Left ventricle myocardium superior (tissue), 1 donor: ENCODE measurements at regions not wholly inside any gene's neighbourhood (a gene's known extent, or its start where the extent isn't known, plus 50 kb on each side); places are given as distances from the start of the nearest gene placed in this dataset.

Source experiments
- ATAC-seq: fragments of 200-7000 bp; cut with Tn5 transposase; one replicate; pipeline ENCODE4 v1.9.1; 2020; ENCODE audit warnings: mild to moderate bottlenecking, moderate library complexity
- DNase-seq: peaks from one replicate; pipeline ENCODE4 v3.0.0-alpha.2; 2020
- intact Hi-C: fragments of 100-400 bp; cut with micrococcal nuclease; formaldehyde crosslinking; loops from one replicate; pipeline ENCODE4 v1.11.0; 2022
- donor health status: DM: no; HTN: yes; CAD: no; lungs with severe emphysema.

- no peak for DNase-seq
- intact Hi-C loops, result no loop called here
- ATAC-seq, result no peak
These were observed 710.1 kb upstream of the CBLB start for GRCh38 chr3:106578911-106579310.

GRCh38 chr3:106582151-106582550 is 713.3 kb upstream of the CBLB start:
- intact Hi-C loops, result no loop called here
- ATAC-seq (no peak), DNase-seq (no peak)

DNA sequence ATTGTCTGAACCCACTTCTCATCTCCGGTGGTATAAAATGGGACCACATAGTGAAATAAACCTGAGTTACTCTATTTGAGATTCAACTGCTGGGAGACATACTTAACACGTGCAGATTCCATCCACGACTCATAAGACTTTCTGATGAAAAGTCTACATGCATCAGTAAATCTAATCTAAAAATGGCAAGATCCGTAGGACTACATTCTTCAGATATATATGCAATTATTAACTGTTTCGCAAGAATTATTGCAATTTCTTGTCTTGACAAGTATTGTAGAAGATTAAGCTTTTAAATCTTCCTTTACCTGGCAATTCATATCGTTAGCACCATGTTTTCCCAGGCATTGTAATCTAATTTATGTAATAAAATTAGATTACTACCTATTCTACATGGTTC is 718.7 kb upstream of the CBLB start:
- intact Hi-C loops, result no loop called here
- no peak for DNase-seq
- no peak for ATAC-seq

DNA sequence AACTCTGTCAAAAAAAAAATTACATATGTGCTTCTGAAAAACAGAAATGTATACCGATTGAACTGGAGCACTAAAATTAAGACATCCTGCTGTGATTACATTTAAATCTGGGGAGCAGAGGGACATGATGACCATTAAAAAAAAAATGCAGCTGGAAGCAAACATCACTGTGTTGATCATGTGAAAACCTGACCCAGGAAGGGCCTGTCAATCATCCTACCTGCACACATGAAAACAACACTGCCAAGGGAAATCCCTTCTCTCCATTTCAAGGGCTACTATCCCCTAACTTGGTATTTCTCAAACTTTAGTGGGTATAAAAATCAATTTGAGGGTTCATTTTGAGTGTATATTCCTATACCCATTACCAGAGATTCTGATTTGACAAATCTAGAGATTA is 719.9 kb upstream of the CBLB start:
- DNase-seq, result no peak
- intact Hi-C loops, result no loop called here
- no peak for ATAC-seq

- ATAC-seq (no peak), DNase-seq (no peak)
- intact Hi-C loops, result no loop called here
These were observed 720.6 kb upstream of the CBLB start for GRCh38 chr3:106589311-106589942.

DNA sequence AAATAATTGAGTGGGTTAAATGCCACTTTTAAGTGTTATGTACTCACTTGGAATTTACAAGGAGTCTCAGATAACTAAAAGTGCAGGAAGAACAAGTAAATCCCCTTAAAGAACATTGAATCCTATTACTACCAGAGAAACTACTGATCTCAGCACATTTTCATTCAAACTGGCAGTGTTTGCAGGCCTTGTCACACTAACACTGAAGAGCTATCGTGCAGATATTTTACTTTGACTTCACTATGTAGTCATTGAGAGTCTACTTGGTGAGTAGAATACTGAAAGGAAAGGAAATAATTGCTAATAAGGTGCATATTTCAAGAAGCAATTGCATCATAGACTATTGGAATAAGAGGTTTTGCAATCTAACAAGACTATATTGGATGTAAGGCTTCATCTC is 721.4 kb upstream of the CBLB start:
- intact Hi-C loops, result no loop called here
- ATAC-seq (no peak), DNase-seq (no peak)

DNA sequence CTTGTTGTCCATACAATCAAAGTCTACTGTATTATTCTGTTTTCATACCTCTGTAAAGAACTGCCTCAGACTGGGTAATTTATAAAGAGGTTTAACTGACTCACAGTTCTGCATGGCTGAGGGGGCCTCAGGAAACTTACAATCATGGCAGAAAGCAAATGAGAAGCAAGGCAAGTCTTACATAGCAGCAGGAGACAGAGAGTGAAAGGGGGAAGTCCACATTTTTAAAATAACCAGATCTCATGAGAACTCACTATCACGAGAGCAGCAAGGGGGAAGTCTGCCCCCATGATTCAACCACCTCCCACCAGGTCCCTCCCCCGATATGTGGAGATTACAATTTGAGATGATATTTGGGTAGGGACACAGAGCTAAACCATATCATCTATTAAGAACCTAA is 724.6 kb upstream of the CBLB start:
- intact Hi-C loops, result no loop called here
- DNase-seq, result no peak
- ATAC-seq, result no peak

DNA sequence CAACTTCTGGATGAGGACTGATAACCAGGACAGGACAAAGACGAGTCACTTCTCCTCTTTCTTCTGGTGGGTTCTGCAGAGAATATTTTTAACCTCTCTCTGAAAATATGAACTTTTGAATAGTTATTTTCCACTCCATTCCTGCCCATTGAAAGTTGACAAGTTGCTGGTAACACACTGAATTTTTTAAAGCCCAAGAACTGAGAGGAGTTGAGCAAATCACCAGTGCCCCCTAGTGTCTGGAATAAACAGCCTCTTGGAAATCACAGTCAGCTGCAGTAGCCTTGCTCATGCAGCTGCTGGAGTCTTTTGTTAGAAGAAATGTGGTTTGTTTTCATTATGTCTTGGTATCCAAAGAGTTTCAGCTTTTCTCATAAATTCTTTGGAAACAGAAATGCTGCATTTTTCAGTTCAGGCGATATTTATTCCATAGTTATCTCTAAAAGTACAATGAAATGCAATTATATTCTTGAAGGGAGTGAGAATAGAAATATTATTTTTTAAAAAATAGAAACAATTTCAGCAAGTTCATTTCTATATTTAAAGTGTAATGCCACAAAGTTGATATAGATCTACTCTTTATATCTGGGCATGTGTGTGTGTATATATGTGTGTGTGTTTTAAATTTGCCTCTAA is 741.0 kb upstream of the CBLB start:
- no peak for DNase-seq
- intact Hi-C loops, result loop anchor here (10.0 kb wide), 1 partner anchor 925 kb away; no protein-coding TSS in a partner anchor
- ATAC-seq, result peak; percentile 87

GRCh38 chr3:106610362-106610959 is 741.6 kb upstream of the CBLB start:
- intact Hi-C loops, result no loop called here
- DNase-seq (no peak), ATAC-seq (no peak)

- DNase-seq (no peak), ATAC-seq (no peak)
- intact Hi-C loops, result no loop called here
These were observed 742.3 kb upstream of the CBLB start for GRCh38 chr3:106611116-106611515.

- DNase-seq (no peak), ATAC-seq (peak; percentile 66)
- intact Hi-C loops, result no loop called here
These were observed 743.0 kb upstream of the CBLB start for GRCh38 chr3:106611841-106612240.

- ATAC-seq (no peak), DNase-seq (no peak)
- intact Hi-C loops, result no loop called here
These were observed 747.7 kb upstream of the CBLB start for GRCh38 chr3:106616556-106616955.

- intact Hi-C loops, result no loop called here
These were observed 748.5 kb upstream of the CBLB start for GRCh38 chr3:106617276-106617675.

DNA sequence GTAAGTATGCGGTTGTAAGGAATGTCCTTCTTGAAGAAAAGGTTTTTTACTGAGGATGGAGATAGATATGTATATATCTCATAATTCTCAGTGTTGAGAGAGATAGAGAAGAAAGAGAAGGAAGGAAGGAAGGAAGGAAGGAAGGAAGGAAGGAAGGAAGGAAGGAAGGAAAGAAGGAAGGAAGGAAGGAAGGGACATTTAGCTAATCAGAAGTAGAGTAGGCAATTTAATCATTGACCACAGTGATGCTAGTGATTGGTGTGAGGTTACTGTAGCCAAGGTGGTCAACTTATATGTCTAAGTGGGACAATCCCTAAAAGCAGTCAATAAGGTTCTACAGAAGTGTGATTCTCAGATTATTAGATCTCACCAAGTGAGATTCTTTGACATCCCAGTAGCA is 751.8 kb upstream of the CBLB start:
- DNase-seq, result no peak
- no peak for ATAC-seq
- intact Hi-C loops, result no loop called here

More at GRCh38 chr3:106617276-106617675, 748.5 kb upstream of the CBLB start:
- DNase-seq (no peak), ATAC-seq (no peak)

- intact Hi-C loops, result no loop called here
- no peak for DNase-seq
- no peak for ATAC-seq
These were observed 753.1 kb upstream of the CCDC54 start for GRCh38 chr3:106624154-106624553.

DNA sequence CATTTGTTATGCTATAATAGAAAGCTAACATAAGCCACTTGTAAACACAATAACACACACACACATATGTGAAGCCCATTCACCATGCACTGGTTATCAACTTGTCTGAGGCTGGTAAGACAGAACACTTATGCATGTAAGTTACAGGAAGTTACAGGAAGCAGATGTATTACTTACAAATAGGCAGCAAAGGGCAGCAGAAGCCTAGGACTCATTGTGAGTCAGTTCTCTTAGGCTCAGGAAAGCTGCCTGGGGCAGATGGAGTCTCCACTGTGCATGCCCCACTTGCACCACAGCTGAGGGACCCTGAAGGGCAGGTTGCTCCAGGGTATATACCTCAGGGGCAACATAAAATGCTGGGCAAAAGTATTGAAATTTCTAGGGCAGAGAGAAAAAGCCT is 748.8 kb upstream of the CCDC54 start:
- intact Hi-C loops, result no loop called here
- DNase-seq (no peak), ATAC-seq (no peak)

GRCh38 chr3:106629215-106629832 is 747.9 kb upstream of the CCDC54 start:
- DNase-seq (no peak), ATAC-seq (no peak)
- intact Hi-C loops, result no loop called here

DNA sequence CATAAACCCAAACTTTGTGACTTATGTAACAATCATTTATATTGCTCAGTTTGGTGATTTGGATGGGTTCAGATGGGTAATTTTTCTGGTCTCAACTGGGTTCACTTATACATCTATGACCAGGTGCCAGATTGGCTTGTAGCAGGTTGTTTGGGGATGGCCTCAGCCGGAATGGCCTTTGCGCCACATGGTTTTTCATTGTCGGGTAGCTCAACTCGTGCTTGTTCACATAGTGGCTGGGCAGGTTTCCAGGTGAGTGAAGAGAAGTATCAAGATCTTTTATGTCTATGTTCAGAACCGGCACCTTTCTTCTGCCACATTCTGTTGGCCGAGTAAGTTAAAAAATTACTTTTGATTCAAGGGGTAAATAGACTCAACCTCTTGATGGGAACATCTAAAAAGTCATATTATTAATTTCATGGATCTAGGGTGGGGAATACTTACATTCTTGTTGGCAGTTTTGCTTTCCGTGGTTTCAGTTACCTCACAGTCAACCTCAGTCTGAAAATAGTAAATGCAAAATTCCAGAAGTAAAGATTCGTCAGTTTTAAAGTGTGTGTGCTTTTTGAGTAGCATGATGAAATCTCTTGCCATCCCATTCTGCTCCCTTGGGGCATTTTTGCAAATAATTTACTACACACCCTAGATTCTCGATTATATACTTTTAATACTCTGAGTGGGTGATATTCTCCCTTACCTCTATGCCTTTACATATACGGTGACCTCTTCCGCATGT is 745.7 kb upstream of the CCDC54 start:
- intact Hi-C loops, result no loop called here
- DNase-seq (no peak), ATAC-seq (no peak)

DNA sequence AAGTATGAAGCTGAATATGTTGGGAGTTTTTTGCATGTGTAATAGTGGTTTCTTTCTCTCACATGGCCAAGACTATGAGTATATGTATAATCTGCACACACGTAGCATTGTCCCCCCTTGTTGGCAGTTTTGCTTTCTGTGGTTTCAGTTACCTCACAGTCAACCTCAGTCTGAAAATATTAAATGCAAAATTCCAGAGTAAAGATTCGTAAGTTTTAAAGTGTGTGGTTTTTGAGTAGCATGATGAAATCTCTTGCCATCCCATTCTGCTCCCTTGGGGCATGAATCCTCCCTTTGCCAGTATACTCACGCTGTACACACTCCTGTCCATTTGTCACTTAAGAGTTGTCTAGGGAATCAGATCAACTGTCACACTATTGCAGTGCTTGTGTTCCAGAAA is 742.0 kb upstream of the CCDC54 start:
- DNase-seq (no peak), ATAC-seq (no peak)
- intact Hi-C loops, result no loop called here

- intact Hi-C loops, result no loop called here
- ATAC-seq, result no peak
These were observed 741.4 kb upstream of the CCDC54 start for GRCh38 chr3:106635826-106636225.

More at GRCh38 chr3:106635826-106636225, 741.4 kb upstream of the CCDC54 start:
- DNase-seq, result no peak
